K562 (cell line): ENCODE measurements at regions not wholly inside any gene's neighbourhood (a gene's known extent, or its start where the extent isn't known, plus 50 kb on each side); places are given as distances from the start of the nearest gene placed in this dataset.

ENCODE experiments used
- ATAC-seq: fragments of 200-7000 bp; cut with Tn5 transposase; 3 replicates; pipeline ENCODE4 v1.9.1; 2020; ENCODE audit warnings: moderate library complexity
- BruUV-seq: library from RNA; stranded (reverse); fragments of 400-500 nt; replicated peaks from 2 replicates; lab custom pipeline; 2021; lab: Mats Ljungman, UMichigan
- CTCF ChIA-PET: fragments of 300-600 bp; formaldehyde crosslinking; extraction: SDS; loops from one replicate; lab custom pipeline; 2021; ENCODE audit warnings: low intra/inter-chr PET ratio; lab: Yijun Ruan, JAX
- POLR2A ChIA-PET: fragments of 300-600, 350-650 bp; sonication (Branson Sonifier 250); formaldehyde crosslinking; extraction: SDS; loops from one replicate; lab custom pipeline; 2021; ENCODE audit warnings: antibody characterized with exemption, inconsistent platforms; lab: Yijun Ruan, JAX
- DNase-seq, 4 experiments: peaks; one replicate each; pipeline versions ENCODE4 v3.0.0 to v3.0.0-alpha.2; 2011 to 2018; ENCODE audit warnings: low spot score in 3 of 4, mixed read lengths in 3 of 4; ENCODE audit errors: extremely low read depth in 1 of 4
- FAIRE-seq: peaks from 2 replicates; lab custom pipeline; 2011; peaks lifted over from hg19 to GRCh38; lab: Jason Lieb, UNC
- H2AFZ ChIP-seq: 2 replicates; pipeline ENCODE4 v1.6.0; 2011; ENCODE audit warnings: low read depth, low read length, control low read depth, inconsistent platforms
- H3K27ac ChIP-seq: fragments of 200-600 bp; 3 replicates; pipeline ENCODE4 v1.8.0; 2011; ENCODE audit warnings: low read depth, mild to moderate bottlenecking, control low read depth, inconsistent platforms, low read length, moderate library complexity, mixed read lengths; ENCODE audit errors: extremely low read depth
- H3K27me3 ChIP-seq, 2 experiments: fragments of 300-600 bp in 1 of 2; 2 replicates in 1 of 2; 3 replicates in 1 of 2; pipeline versions ENCODE4 v1.6.0 to v1.8.0; 2011; ENCODE audit warnings: inconsistent platforms in 2 of 2, low read length in 2 of 2, mild to moderate bottlenecking in 1 of 2, mixed read lengths in 1 of 2, moderate library complexity in 1 of 2; ENCODE audit not compliant: control insufficient read depth in 2 of 2, insufficient read depth in 2 of 2
- H3K36me3 ChIP-seq: fragments of 300-600 bp; 3 replicates; pipeline ENCODE4 v1.8.0; 2011; ENCODE audit warnings: mild to moderate bottlenecking, low read length, inconsistent platforms; ENCODE audit not compliant: control insufficient read depth, insufficient read depth
- H3K4me1 ChIP-seq, 2 experiments: fragments of 200-600 bp in 1 of 2; replicated peaks in 1 of 2; 2 replicates in 1 of 2; 3 replicates in 1 of 2; pipeline versions ENCODE4 v1.5.1 to v1.8.0; 2011; ENCODE audit warnings: inconsistent platforms in 2 of 2, low read length in 2 of 2, mild to moderate bottlenecking in 1 of 2, mixed read lengths in 1 of 2, moderate library complexity in 1 of 2; ENCODE audit not compliant: control insufficient read depth in 2 of 2, insufficient read depth in 2 of 2
- H3K4me2 ChIP-seq: 2 replicates; pipeline ENCODE4 v1.6.1; 2011; ENCODE audit warnings: low read length, control low read depth, inconsistent platforms, mixed read lengths; ENCODE audit not compliant: insufficient read depth
- H3K4me3 ChIP-seq: fragments of 200-600 bp; sonication (generic), shearing (Covaris generic); 2 replicates; pipeline ENCODE4 v1.5.1; 2016; ENCODE audit warnings: control low read depth, inconsistent platforms
- H3K79me2 ChIP-seq: fragments of 200-600 bp; 3 replicates; pipeline ENCODE4 v1.8.0; 2011; ENCODE audit warnings: low read length, inconsistent platforms; ENCODE audit not compliant: control insufficient read depth, insufficient read depth
- H3K9ac ChIP-seq, 2 experiments: 2 replicates each; pipeline versions ENCODE4 v1.6.0 to v1.6.1; 2011; ENCODE audit warnings: low read depth in 2 of 2, low read length in 2 of 2, control low read depth in 1 of 2, inconsistent platforms in 1 of 2, mild to moderate bottlenecking in 1 of 2, mixed read lengths in 1 of 2; ENCODE audit not compliant: insufficient read depth in 1 of 2
- H3K9me1 ChIP-seq: one replicate; pipeline ENCODE4 v1.6.0; 2011; ENCODE audit warnings: inconsistent platforms, mild to moderate bottlenecking, low read length, moderate library complexity; ENCODE audit not compliant: control insufficient read depth, insufficient read depth
- H3K9me3 ChIP-seq: replicated peaks from 2 replicates; pipeline ENCODE4 v1.5.1; 2011; ENCODE audit warnings: low read depth, low read length, inconsistent platforms; ENCODE audit not compliant: control insufficient read depth, insufficient read depth
- H4K20me1 ChIP-seq: replicated peaks from 2 replicates; pipeline ENCODE4 v1.6.1; 2011; ENCODE audit warnings: low read length, inconsistent platforms, mixed read lengths; ENCODE audit not compliant: control insufficient read depth, insufficient read depth
- BRF1 ChIP-seq: IDR thresholded peaks from 3 replicates; pipeline ENCODE4 v1.6.1; 2011; ENCODE audit warnings: borderline replicate concordance, mild to moderate bottlenecking; ENCODE audit not compliant: insufficient read length; ENCODE audit errors: extremely low read depth
- DACH1 ChIP-seq: fragments of 450-650 bp; IDR thresholded peaks from 2 replicates; pipeline ENCODE4 v1.6.1; 2018; ENCODE audit not compliant: partially characterized antibody
- GATA2 ChIP-seq: sonication (generic); formaldehyde crosslinking; IDR thresholded peaks from 2 replicates; pipeline ENCODE4 v1.4.0; 2020; ENCODE audit warnings: mild to moderate bottlenecking, missing genetic modification reagents
- HMG20B ChIP-seq: fragments of 250-450 bp; sonication (Bioruptor Pico); IDR thresholded peaks from 2 replicates; pipeline ENCODE4 v1.5.0; 2021; ENCODE audit warnings: mild to moderate bottlenecking
- HNRNPLL ChIP-seq: fragments of 200-400 bp; formaldehyde crosslinking; IDR thresholded peaks from 2 replicates; pipeline ENCODE4 v1.6.1; 2017; ENCODE audit warnings: low read length, low read depth, mild to moderate bottlenecking; ENCODE audit not compliant: poor library complexity, severe bottlenecking
- LARP7 ChIP-seq: fragments of 450-650 bp; IDR thresholded peaks from 2 replicates; pipeline ENCODE4 v1.6.1; 2016
- NFE2 ChIP-seq: IDR thresholded peaks from 2 replicates; pipeline ENCODE4 v1.6.1; 2014; ENCODE audit warnings: antibody characterized with exemption, low read depth
- PPARD ChIP-seq: fragments of 250-450 bp; sonication (Bioruptor Pico); IDR thresholded peaks from 2 replicates; pipeline ENCODE4 v1.8.0; 2022; ENCODE audit warnings: inconsistent platforms, mild to moderate bottlenecking, moderate library complexity
- RBFOX2 ChIP-seq: fragments of 200-400 bp; formaldehyde crosslinking; IDR thresholded peaks from 2 replicates; pipeline ENCODE4 v1.6.1; 2017; ENCODE audit warnings: low read depth, mild to moderate bottlenecking, low read length, moderate library complexity
- SPI1 ChIP-seq: IDR thresholded peaks from 2 replicates; pipeline ENCODE4 v1.6.1; 2011; ENCODE audit warnings: low read depth, low read length, control low read depth, borderline replicate concordance
- ZNF134 ChIP-seq: fragments of 250-450 bp; sonication (Bioruptor Pico); conservative IDR thresholded peaks from 2 replicates; pipeline ENCODE4 v1.4.0; 2020
- ZNF263 ChIP-seq: sonication (generic); formaldehyde crosslinking; IDR thresholded peaks from 2 replicates; pipeline ENCODE4 v1.8.0; 2022; ENCODE audit warnings: mild to moderate bottlenecking, missing genetic modification reagents, borderline replicate concordance
- ZNF324 ChIP-seq: fragments of 250-450 bp; sonication (Bioruptor Pico); IDR thresholded peaks from 2 replicates; pipeline ENCODE4 v1.4.0; 2020; ENCODE audit warnings: mild to moderate bottlenecking
- WGBS: fragments of 100-300 bp; shearing (Covaris generic); methylation state at CpG from one replicate; pipeline ENCODE4 v1.1.6; 2016; ENCODE audit warnings: low coverage, mixed read lengths; ENCODE audit not compliant: insufficient coverage; ENCODE audit errors: missing lambda C conversion rate; 5-methylcytosine and 5-hydroxymethylcytosine counted together
- in situ Hi-C: fragments of 300-500 bp; cut with MboI; formaldehyde crosslinking; loops from 4 replicates; pipeline ENCODE4 v1.15.0; 2018; ENCODE audit warnings: inconsistent platforms, mixed read lengths
- intact Hi-C: fragments of 100-400 bp; cut with micrococcal nuclease; formaldehyde crosslinking; loops from 2 replicates; pipeline ENCODE4 v1.14.2; 2022
- TF ChIP-seq, protein P1 (sequence below): fragments of 450-650 bp; IDR thresholded peaks from 2 replicates; pipeline ENCODE4 v1.6.1; 2017; ENCODE audit warnings: mild to moderate bottlenecking, moderate library complexity
- TF ChIP-seq, protein P2 (sequence below): sonication (generic); formaldehyde crosslinking; IDR thresholded peaks from 2 replicates; pipeline ENCODE4 v1.8.0; 2022; ENCODE audit warnings: missing genetic modification reagents, mild to moderate bottlenecking, borderline replicate concordance

DNA sequence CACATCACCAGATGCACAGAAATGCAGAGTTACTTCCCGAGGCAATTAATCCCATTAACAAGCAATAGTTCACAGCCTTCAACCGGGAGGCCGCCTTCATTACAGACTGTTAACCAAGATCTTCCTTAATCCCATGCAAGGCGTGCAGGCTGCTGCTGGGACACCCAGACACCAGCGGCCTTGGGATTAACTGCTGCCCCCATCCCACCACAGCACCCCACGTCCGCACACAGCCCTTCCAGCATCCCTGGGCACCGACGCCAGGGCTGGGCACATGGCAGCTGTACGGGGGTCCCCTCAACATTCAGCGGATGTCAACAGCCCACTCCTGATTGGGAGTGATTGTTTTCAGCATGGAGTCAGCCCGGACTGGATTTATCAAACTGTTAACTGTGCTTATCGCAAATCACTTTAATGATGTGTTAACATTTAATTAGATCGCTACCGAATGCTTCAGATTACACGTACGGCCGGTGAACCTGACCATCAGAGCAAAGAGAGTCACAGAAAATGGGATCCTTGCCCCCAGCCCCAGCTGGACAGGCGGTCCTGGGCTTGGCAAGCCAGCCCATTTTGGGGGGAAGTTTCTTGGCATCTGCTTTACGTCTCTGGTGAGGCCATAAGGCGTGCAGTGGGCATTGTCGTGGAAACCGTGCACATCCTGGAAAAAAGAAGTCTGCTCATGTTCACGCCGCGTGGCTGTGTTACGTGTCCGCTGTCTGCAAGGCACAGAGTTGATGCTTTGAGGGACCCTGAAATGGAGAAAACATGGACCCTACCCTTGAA lies 126.4 kb downstream of the HMX1 start:
- no peak overlapping the region for H3K27ac ChIP-seq
- H3K36me3 ChIP-seq, result no peaks in the 10 kb centered on the region
- H3K4me3 ChIP-seq, result no peak overlapping the region
- H2AFZ ChIP-seq, result no peak overlapping the region
- FAIRE-seq, result no peak
- ChIA-PET POLR2A (no interaction called here), CTCF (no interaction called here)
- no peak overlapping the region for H3K4me2 ChIP-seq
- no peaks in the 10 kb centered on the region for H4K20me1 ChIP-seq
- TF ChIP-seq, protein P1, sequence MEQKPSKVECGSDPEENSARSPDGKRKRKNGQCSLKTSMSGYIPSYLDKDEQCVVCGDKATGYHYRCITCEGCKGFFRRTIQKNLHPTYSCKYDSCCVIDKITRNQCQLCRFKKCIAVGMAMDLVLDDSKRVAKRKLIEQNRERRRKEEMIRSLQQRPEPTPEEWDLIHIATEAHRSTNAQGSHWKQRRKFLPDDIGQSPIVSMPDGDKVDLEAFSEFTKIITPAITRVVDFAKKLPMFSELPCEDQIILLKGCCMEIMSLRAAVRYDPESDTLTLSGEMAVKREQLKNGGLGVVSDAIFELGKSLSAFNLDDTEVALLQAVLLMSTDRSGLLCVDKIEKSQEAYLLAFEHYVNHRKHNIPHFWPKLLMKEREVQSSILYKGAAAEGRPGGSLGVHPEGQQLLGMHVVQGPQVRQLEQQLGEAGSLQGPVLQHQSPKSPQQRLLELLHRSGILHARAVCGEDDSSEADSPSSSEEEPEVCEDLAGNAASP, result no peak
- TF ChIP-seq NFE2 (no peak), LARP7 (no peak), BRF1 (no peak), DACH1 (no peak), ZNF263 (no peak), ZNF134 (no peak), GATA2 (no peak), ZNF324 (CRISPR knock-in tag) (no peak), PPARD (CRISPR knock-in tag) (no peak), HNRNPLL (no peak), HMG20B (CRISPR knock-in tag) (no peak), SPI1 (no peak), RBFOX2 (no peak)
- TF ChIP-seq, protein P2, sequence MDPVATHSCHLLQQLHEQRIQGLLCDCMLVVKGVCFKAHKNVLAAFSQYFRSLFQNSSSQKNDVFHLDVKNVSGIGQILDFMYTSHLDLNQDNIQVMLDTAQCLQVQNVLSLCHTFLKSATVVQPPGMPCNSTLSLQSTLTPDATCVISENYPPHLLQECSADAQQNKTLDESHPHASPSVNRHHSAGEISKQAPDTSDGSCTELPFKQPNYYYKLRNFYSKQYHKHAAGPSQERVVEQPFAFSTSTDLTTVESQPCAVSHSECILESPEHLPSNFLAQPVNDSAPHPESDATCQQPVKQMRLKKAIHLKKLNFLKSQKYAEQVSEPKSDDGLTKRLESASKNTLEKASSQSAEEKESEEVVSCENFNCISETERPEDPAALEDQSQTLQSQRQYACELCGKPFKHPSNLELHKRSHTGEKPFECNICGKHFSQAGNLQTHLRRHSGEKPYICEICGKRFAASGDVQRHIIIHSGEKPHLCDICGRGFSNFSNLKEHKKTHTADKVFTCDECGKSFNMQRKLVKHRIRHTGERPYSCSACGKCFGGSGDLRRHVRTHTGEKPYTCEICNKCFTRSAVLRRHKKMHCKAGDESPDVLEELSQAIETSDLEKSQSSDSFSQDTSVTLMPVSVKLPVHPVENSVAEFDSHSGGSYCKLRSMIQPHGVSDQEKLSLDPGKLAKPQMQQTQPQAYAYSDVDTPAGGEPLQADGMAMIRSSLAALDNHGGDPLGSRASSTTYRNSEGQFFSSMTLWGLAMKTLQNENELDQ, result no peak
- H3K79me2 ChIP-seq, result no peaks in the 10 kb centered on the region
- DNase-seq, result no peak
- no peak for ATAC-seq
- in situ Hi-C loops, result no loop called here
- intact Hi-C loops, result no loop called here
- H3K9me3 ChIP-seq, result no peaks in the 10 kb centered on the region; the same call in 1 of the 2 replicates
- 1% methylated on average over 28 of the region's 28 CpGs for WGBS
- no peaks in the 10 kb centered on the region for H3K4me1 ChIP-seq
- no peaks in the 10 kb centered on the region for H3K9me1 ChIP-seq
- H3K27me3 ChIP-seq, result peaks cover 0 to 28% of the 10 kb centered on the region in 2 experiments; a peak in 3 of 5 replicates
- BruUV-seq, result no TSS peak
- no peak overlapping the region for H3K9ac ChIP-seq
